NOMO-1 treated with dmso at 0.1 percent for 144 hours (cell line): ENCODE measurements at regions not wholly inside any gene's neighbourhood (a gene's known extent, or its start where the extent isn't known, plus 50 kb on each side); places are given as distances from the start of the nearest gene placed in this dataset.

Experiments
- DNase-seq: peaks from one replicate; lab custom pipeline; 2025; ENCODE audit not compliant: unreplicated experiment; lab: John Stamatoyannopoulos, UW

DNA sequence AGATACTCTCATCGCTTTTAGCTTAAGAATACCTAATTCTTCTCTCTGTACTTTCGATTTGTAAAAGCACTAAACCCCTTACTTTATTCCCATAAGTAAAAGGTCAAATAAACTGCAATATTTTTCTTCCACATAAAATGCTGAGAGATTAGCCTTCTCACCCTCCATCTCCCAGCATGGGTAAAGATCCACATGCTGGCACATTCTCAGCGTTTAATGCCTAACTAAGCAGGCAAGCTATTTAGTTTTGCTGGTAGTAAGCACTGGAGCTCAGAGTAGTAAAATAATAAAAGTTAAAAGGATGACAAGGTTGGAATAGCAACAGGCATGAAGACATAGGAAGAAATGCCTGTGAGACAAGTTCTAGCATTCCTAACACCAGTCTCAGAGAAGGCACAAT, 65.9 kb upstream of the NEBL start:
- DNase-seq, result no peak

DNA sequence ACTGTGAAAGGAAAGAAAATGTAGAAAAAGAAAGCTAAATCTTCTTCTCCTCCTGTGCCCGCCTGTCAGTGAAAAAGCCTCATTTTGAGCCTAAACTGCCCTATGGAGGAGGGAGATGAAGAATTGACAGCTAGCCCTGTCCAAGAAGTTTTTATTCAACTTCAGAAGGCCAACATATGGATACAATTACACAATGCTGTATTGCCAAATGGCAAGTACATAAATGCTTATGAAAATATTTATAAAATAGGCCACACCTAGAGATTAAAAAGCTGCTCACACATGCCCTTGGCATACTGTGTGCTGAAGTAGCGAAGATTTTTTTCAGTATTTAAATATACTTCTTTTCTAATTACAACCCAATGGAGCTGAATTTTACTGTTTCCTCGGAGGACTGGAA, 65.1 kb upstream of the NEBL start:
- no peak for DNase-seq

DNA sequence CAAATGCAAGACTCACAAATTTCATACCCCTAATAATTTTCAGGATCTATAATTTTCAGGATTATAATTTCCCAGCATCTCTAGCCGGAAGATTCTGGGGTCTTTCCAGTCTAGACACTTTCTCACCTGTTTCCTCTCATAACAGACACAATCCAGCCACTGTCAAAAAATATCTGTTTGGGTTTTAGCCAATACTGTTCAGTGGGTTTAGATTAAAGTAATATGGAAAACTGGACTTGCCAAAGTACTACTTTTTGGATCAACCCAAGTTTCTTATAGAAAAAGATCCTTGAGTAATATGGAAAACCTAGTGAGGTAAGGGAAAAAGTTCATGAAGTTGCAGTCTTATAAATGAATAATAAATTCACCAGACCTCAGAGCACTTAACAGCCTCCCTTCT, 62.1 kb upstream of the NEBL start:
- no peak for DNase-seq

DNA sequence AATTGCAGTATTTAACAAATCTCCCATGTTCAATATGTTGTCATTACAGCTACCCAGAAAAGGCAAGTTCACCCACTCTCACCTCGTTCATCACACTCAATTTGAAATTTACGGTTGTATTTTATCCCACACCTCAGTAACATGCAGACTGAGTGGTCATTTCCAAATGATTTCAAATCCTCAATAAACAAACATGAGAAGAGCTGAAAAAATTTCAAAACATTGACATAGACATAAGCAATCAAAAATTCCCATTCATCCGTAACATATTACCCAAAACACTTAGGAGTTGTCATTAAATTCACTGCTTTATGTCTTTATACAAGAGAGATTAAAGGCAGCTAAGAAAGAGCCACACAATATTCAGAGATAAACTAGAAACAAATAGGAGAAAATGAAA, 61.7 kb upstream of the NEBL start:
- DNase-seq, result no peak

DNA sequence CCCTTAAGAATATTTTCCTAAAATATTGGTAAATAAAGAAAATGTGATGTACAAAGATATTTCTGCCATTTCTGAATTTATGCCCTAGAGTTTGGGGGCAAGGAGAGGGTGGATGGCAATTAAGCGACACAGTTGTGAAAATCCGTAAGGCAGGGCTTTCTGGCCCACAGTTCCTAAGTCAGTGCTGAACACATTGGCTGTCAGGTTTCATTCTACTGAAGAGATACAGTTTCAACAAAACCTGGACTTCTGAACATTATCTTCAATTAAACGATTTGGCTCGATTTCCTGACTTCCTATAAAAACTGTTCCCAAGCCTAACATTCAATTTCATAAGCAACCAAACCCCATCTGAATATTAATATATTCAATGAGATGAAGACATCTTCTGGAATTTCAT, 61.1 kb upstream of the NEBL start:
- DNase-seq, result no peak

DNA sequence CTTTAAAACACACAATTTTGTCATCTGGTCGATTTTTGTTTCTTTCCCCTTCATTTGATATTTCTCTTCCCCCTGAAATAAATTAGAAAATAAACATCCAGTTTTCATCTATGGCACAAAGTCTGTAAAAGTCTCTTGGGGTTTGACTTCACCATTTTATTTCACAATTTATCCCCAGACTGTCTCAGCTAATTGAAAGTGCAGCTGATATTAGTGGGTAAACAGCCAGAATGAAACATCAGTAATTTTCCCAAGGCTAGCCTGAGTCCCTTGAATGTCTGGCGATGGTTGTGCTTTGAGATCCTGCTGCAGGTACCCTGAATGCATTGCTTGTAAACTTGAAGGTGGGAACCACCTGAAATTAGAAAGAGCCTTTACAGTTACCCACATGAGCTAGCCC, 60.6 kb upstream of the NEBL start:
- no peak for DNase-seq

DNA sequence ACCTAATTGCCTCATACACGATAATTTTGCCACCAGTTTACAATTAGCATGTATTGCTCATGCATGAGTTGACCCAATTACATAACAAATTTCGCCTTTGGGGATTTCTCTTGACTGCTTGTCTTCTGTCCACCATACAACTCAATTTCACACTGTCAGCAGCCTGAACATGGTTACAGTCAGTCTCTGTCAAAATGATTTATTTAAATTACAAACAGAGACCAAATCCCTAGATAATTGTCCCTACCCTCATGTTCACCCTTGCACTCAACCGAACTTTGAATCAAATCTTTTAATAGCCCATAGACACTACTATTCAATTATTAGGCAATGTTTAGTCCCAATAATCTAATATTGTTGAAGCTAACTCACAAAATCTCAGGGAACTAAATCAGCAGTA, 59.7 kb upstream of the NEBL start:
- DNase-seq, result no peak

DNA sequence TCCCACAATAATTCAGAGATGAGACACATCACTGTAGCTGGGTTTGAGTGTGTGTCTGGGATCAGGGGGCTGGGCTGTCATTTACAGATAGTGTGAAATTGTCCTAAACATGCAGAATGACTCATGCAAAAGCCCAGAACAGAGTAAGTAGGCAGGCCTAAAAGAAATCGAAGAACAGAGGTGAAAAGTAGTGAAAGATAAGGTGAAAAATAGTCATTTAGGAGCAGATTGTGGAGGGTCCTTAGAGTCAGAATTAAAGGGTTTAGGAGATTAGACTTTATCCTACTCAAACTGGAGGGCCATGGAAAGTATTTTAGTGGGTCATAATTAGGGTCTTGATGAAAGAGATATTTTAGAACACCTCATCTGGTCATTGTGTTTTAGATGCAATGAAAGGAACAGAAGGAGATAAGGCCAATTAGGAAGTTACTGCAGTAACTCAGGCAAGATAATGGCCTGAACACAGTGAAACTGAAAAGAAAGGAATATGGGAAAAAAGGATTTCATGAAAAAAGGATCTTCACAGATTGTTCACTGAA, 58.3 kb upstream of the NEBL start:
- DNase-seq, result no peak

DNA sequence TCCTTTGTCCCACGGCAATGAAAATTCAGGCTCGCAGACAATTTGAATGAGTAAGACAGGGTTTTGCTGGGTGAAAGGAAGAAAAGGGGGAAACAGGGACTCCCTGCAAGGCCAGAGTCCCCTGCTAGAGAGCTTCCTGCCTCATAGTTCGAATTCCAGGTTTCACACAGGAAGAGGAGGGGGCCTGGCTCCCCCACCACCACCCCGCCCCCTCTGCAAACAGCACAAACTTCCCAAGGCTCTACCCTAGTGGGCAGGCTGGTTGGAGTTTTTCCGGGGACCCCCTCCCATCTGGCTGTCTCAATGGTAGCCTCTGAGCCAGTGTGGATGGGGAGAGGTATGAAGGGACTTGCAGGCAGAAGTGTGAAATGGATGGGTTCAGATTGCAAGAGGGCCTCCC, 57.4 kb upstream of the NEBL start:
- DNase-seq, result no peak

DNA sequence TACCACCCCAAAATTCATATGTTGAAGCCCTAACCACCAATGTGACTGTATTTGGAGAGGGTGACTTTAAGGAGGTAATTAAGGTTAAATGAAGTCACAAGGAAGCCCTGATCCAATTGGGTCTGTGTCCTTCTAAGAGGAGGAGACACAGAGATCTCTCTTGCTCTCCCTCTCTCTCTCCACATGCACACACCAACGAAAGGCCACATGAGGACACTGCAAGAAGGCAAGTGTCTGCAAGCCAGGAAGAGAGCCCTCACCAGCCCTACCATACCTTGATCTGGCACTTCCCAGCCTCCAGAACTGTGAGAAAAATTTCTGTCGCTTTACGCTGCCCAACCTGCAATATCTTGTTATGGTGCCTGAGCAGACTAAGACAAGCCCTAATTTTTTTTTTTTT, 56.0 kb upstream of the NEBL start:
- DNase-seq, result no peak

DNA sequence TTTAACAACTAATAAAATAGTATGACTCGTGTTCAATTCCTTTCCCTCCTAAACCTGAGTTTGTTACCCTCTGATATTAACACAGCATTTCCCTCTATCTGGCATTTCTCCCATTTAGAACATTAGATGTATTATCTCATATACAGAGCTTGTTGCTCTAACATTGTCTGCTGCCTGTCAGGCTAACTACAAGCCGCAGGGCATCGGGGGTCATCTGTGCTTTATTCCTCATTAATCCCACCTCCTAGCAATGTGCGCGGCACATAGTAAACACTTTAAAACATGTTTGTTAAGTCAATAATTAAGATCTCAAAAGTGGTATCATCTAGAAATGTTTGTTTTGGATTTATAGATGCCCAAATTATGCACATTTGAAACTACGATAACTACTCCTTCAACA, 52.9 kb upstream of the NEBL start:
- DNase-seq, result no peak

DNA sequence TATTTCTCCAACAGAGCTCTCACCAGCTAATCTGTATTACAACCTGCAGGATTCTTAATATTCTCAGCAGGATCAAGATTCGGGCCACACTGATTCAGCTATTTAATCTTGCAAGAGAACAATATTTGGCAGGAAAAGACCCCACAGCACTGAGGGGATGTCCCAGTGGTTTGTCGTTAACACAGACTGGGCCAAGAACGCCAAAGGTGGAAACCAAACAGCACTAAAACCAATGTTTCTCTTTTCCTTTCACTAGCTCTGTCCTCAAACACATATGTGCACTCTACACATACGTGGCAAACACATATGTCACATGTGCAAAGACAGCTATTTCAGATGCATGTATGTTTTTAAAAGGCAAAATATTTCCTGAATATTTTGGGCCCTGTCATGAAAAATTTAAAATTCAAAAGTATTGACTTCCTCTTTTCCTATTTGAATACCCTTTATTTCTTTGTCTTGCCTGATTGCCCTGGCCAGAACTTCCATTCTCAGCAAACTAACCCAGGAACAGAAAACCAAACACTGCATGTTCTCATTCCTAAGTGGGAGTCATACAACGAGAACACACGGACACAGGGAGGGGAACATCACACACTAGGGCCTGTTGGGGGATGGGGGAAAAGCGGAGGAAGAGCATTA, 51.7 kb upstream of the NEBL start:
- DNase-seq, result no peak
